ENCODE measurements at regions not wholly inside any gene's neighbourhood (a gene's known extent, or its start where the extent isn't known, plus 50 kb on each side); places are given as distances from the start of the nearest gene placed in this dataset.

DNA sequence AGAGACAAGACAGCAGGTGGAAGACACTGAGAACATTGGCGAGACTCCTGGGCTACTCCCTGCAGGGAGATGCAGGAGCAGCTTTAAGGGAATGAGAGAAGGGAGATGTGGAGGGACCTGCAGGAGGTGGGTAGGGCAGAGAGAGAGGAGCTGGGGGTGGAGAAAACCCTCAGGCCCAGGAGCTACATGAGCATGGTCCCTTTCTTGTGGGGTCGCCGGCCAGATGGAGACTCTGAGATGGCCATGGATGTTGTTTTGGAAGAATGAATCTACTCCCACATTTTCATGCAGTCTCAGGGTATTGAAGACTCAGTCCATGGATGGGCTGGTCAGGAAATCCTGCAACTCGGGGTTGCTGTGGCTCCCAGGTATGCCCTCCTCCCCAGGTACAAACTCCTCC is 1381.9 kb downstream of the TBC1D22A start:
- intact Hi-C loops (cut with DNase I) = no loop called here
- no peaks in the 10 kb centered on the region for H3K9me3 ChIP-seq
- H3K4me3 ChIP-seq = no peak overlapping the region
- H3K27ac ChIP-seq = no peak overlapping the region
- no peak for ATAC-seq
- TF ChIP-seq, protein P1, sequence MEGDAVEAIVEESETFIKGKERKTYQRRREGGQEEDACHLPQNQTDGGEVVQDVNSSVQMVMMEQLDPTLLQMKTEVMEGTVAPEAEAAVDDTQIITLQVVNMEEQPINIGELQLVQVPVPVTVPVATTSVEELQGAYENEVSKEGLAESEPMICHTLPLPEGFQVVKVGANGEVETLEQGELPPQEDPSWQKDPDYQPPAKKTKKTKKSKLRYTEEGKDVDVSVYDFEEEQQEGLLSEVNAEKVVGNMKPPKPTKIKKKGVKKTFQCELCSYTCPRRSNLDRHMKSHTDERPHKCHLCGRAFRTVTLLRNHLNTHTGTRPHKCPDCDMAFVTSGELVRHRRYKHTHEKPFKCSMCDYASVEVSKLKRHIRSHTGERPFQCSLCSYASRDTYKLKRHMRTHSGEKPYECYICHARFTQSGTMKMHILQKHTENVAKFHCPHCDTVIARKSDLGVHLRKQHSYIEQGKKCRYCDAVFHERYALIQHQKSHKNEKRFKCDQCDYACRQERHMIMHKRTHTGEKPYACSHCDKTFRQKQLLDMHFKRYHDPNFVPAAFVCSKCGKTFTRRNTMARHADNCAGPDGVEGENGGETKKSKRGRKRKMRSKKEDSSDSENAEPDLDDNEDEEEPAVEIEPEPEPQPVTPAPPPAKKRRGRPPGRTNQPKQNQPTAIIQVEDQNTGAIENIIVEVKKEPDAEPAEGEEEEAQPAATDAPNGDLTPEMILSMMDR (IDR thresholded peaks at IDR 0.05) = no peak
- H3K27me3 ChIP-seq = peaks cover 0 to 38% of the 10 kb centered on the region in 2 donors
- DNase-seq = no peak
- no peaks in the 10 kb centered on the region for H3K4me1 ChIP-seq
- H3K36me3 ChIP-seq = no peaks in the 10 kb centered on the region

DNA sequence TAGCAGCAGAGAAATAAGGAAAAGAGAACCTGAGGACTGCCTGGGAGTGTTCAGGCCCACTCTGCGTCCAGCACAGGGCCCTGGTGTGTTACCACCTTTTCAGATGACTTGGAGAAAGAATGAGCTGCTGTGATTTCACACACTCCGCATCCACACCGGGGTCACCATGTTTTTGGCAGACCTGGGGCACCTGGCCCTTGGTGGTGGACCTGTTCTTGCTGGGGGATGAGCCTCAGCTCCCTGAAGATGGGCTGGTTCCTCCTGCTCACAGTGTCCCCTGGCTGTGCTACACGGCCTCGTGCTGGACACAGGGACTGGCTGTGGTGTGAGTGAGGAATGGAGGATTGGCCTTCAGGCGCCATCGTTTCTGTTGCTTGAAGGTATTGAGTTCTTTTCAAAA is 1381.4 kb downstream of the TBC1D22A start:
- DNase-seq (no peak), ATAC-seq (no peak)
- no peaks in the 10 kb centered on the region for H3K36me3 ChIP-seq
- H3K27me3 ChIP-seq = peaks cover 0 to 38% of the 10 kb centered on the region in 2 donors
- H3K4me3 ChIP-seq = no peak overlapping the region
- no peak overlapping the region for H3K27ac ChIP-seq
- intact Hi-C loops (cut with DNase I) = no loop called here
- no peaks in the 10 kb centered on the region for H3K4me1 ChIP-seq
- TF ChIP-seq, protein P1 (IDR thresholded peaks at IDR 0.05) = no peak
- no peaks in the 10 kb centered on the region for H3K9me3 ChIP-seq

DNA sequence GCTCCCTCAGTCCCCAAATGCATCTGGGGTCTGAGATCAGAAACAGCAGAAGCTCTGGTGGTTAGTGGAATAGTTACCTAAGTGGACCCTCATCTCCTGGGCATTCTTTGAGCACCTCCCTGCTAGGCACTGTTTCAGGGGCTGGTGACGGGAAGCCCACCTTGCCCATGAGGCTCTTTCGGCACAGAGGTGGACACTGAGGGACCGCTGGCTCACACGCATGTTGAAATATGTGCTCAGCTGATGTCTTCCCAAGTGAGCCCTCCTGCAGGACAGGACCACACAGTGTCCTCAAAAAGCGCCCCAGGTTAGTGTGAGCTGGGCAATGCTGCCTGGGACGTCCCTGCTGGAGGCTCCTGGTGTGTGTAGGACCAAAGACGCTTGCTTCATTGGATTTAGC is 1379.9 kb downstream of the TBC1D22A start:
- DNase-seq = no peak
- Histone ChIP-seq H3K9me3 (no peaks in the 10 kb centered on the region), H3K36me3 (no peaks in the 10 kb centered on the region), H3K27me3 (peaks cover 0 to 31% of the 10 kb centered on the region in 2 donors), H3K4me1 (no peaks in the 10 kb centered on the region), H3K4me3 (no peak overlapping the region), H3K27ac (no peak overlapping the region)
- TF ChIP-seq, protein P1 (IDR thresholded peaks at IDR 0.05) = no peak
- ATAC-seq = no peak
- intact Hi-C loops (cut with DNase I) = no loop called here

DNA sequence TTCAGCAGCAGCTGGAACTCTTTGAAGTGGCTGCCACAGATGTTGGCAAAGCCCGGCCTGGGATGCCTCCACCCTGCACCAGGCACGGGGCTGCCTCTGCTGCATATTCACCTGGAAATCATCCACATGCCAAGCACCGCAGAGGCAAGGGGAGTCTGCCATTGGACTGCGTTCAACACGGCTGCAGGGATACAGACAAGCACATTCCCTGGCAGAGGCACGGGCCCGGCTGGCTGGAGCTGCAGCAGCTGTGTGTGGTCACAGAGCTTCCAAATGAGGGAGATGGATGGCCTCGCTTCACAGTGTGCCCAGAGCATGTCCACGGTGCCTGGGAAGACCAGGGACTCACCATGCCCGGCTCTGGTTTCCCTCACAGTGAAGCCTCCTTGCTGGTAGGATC is 1378.9 kb downstream of the TBC1D22A start:
- intact Hi-C loops (cut with DNase I) = no loop called here
- Histone ChIP-seq H3K36me3 (no peaks in the 10 kb centered on the region), H3K27ac (no peak overlapping the region), H3K9me3 (no peaks in the 10 kb centered on the region), H3K27me3 (peaks cover 0 to 27% of the 10 kb centered on the region in 2 donors), H3K4me3 (no peak overlapping the region), H3K4me1 (no peaks in the 10 kb centered on the region)
- peak in 1 of 4 donors; percentile 1 for DNase-seq
- TF ChIP-seq, protein P1 (IDR thresholded peaks at IDR 0.05) = no peak
- ATAC-seq = no peak

DNA sequence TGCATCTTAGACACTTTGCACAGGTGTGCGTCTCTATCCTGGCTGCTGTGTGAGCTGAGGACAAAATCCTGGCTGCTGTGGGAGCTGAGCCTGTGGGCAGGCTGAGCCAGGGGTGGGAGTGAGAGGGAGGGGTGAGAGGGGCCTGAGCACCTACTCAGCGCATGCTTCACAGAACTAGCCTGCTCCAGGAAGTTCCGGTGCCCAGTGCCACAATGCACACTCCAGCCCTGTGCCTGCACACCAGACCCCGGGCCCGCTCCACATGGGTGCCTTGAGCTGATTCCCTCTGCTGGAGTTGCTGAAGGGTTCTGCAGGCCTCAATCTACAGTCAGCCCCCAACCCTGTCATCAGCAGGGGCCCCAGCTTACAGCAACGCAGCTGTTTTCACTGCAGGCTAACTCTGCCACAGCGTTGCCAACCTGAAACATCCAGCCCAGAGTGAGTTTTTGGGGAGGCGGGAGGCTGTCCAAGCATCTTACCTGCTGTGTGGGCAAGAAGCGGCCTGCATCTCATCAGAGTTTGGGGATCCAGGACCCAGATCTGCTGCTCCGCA is 1377.9 kb downstream of the TBC1D22A start:
- intact Hi-C loops (cut with DNase I) = no loop called here
- Histone ChIP-seq H3K36me3 (no peaks in the 10 kb centered on the region), H3K9me3 (no peaks in the 10 kb centered on the region), H3K27ac (no peak overlapping the region), H3K4me3 (no peak overlapping the region), H3K4me1 (no peaks in the 10 kb centered on the region), H3K27me3 (peaks cover 0 to 18% of the 10 kb centered on the region in 2 donors)
- DNase-seq (no peak), ATAC-seq (no peak)
- TF ChIP-seq, protein P1 (IDR thresholded peaks at IDR 0.05) = no peak

Data from left lung (tissue), 4 donors.